Esophagus muscularis mucosa (tissue), 4 donors: ENCODE measurements at regions not wholly inside any gene's neighbourhood (a gene's known extent, or its start where the extent isn't known, plus 50 kb on each side); places are given as distances from the start of the nearest gene placed in this dataset.

Experiments
- DNase-seq: peaks from one replicate; pipeline ENCODE4 v3.0.0-alpha.2; 2017; ENCODE audit errors: extremely low spot score
- H3K27ac ChIP-seq, 4 donors: fragments of 200-600 bp; sonication (generic); replicated peaks in 1 of 4; 1 replicate in 3 of 4; 2 replicates in 1 of 4; pipeline ENCODE4 v1.5.1; 2016 to 2019; ENCODE audit warnings: mild to moderate bottlenecking in 1 of 4
- H3K27me3 ChIP-seq, 4 donors: fragments of 200-600 bp; sonication (generic); one replicate each; pipeline versions ENCODE4 v1.5.1 to v1.6.0; 2016 to 2019
- H3K36me3 ChIP-seq, 4 donors: fragments of 200-600 bp; sonication (generic); one replicate each; pipeline ENCODE4 v1.5.1; 2016 to 2019
- H3K4me1 ChIP-seq, 4 donors: fragments of 200-600 bp; sonication (generic); one replicate each; pipeline ENCODE4 v1.5.1; 2016 to 2019
- H3K4me3 ChIP-seq, 4 donors: fragments of 200-600 bp; sonication (generic); 1 replicate in 2 of 4; 2 replicates in 2 of 4; pipeline ENCODE4 v1.5.1; 2016 to 2019; ENCODE audit warnings: mild to moderate bottlenecking in 4 of 4, moderate library complexity in 1 of 4
- H3K9me3 ChIP-seq, 4 donors: fragments of 200-600 bp; sonication (generic); 1 replicate in 3 of 4; 2 replicates in 1 of 4; pipeline ENCODE4 v1.5.1; 2016 to 2019
- CTCF ChIP-seq, 3 experiments: fragments of 200-600 bp in 2 of 3; fragments of 450-650 bp in 1 of 3; sonication (generic) in 2 of 3; IDR thresholded peaks; one replicate each; pipeline ENCODE4 v1.5.1; 2017 to 2019; ENCODE audit warnings: antibody characterized with exemption in 3 of 3, mild to moderate bottlenecking in 2 of 3, moderate library complexity in 1 of 3
- EP300 ChIP-seq: sonication (generic); formaldehyde crosslinking; IDR thresholded peaks from one replicate; pipeline ENCODE4 v1.6.1; 2017; ENCODE audit warnings: antibody characterized with exemption
- POLR2A ChIP-seq: fragments of 450-650 bp; IDR thresholded peaks from one replicate; pipeline ENCODE4 v1.6.1; 2017; ENCODE audit warnings: antibody characterized with exemption, moderate library complexity, mild to moderate bottlenecking, low read depth
- POLR2AphosphoS5 ChIP-seq, 2 donors: sonication (generic); formaldehyde crosslinking; IDR thresholded peaks; one replicate each; pipeline ENCODE4 v1.6.1; 2017; ENCODE audit warnings: antibody characterized with exemption in 2 of 2
- WGBS: methylation state at CpG from one replicate; pipeline ENCODE4 v1.1.5; 2018; 5-methylcytosine and 5-hydroxymethylcytosine counted together
- intact Hi-C: fragments of 100-400 bp; cut with DNase I; formaldehyde crosslinking; loops from one replicate; pipeline ENCODE4 v1.15.1; 2023

GRCh38 chr18:40868110-40868858, 1086.8 kb upstream of the PIK3C3 start:
- DNase-seq, result no peak
- 53% methylated on average over 4 of the region's 4 CpGs for WGBS
- H3K4me3 ChIP-seq, result no peak overlapping the region
- H3K4me1 ChIP-seq, result no peaks in the 10 kb centered on the region
- no peak overlapping the region for H3K27ac ChIP-seq
- intact Hi-C loops, result no loop called here
- H3K36me3 ChIP-seq, result no peaks in the 10 kb centered on the region
- H3K9me3 ChIP-seq, result no peaks in the 10 kb centered on the region
- TF ChIP-seq EP300, result no peak
- TF ChIP-seq CTCF (IDR thresholded peaks at IDR 0.05), result no peak
- TF ChIP-seq POLR2A, result no peak
- no peak for TF ChIP-seq POLR2AphosphoS5 (IDR thresholded peaks at IDR 0.05)
- no peaks in the 10 kb centered on the region for H3K27me3 ChIP-seq

GRCh38 chr18:40867459-40867858, 1087.6 kb upstream of the PIK3C3 start:
- 84% methylated on average over 2 of the region's 2 CpGs for WGBS
- Histone ChIP-seq H3K9me3 (no peaks in the 10 kb centered on the region), H3K27me3 (no peaks in the 10 kb centered on the region), H3K36me3 (no peaks in the 10 kb centered on the region), H3K27ac (no peak overlapping the region), H3K4me3 (no peak overlapping the region), H3K4me1 (no peaks in the 10 kb centered on the region)
- TF ChIP-seq EP300 (no peak), POLR2AphosphoS5 (IDR thresholded peaks at IDR 0.05) (no peak), POLR2A (no peak), CTCF (IDR thresholded peaks at IDR 0.05) (no peak)
- DNase-seq, result no peak
- intact Hi-C loops, result no loop called here

- Histone ChIP-seq H3K36me3 (no peaks in the 10 kb centered on the region), H3K27ac (no peak overlapping the region), H3K4me1 (no peaks in the 10 kb centered on the region), H3K4me3 (no peak overlapping the region), H3K9me3 (no peaks in the 10 kb centered on the region), H3K27me3 (no peaks in the 10 kb centered on the region)
- no peak for TF ChIP-seq CTCF (IDR thresholded peaks at IDR 0.05)
- WGBS, result 93% methylated on average over 3 of the region's 3 CpGs
- intact Hi-C loops, result no loop called here
- DNase-seq, result no peak
Measured at GRCh38 chr18:40866968-40867367, 1088.1 kb upstream of the PIK3C3 start.

- no peak for TF ChIP-seq POLR2AphosphoS5 (IDR thresholded peaks at IDR 0.05)
- TF ChIP-seq POLR2A, result no peak
- TF ChIP-seq CTCF (IDR thresholded peaks at IDR 0.05), result no peak
- no peak for TF ChIP-seq EP300
- intact Hi-C loops, result no loop called here
- Histone ChIP-seq H3K4me1 (no peaks in the 10 kb centered on the region), H3K36me3 (no peaks in the 10 kb centered on the region), H3K4me3 (no peak overlapping the region), H3K27ac (no peak overlapping the region), H3K9me3 (no peaks in the 10 kb centered on the region), H3K27me3 (no peaks in the 10 kb centered on the region)
- DNase-seq, result no peak
- WGBS, result 90% methylated on average over 5 of the region's 5 CpGs
Measured at GRCh38 chr18:40866013-40866645, 1088.9 kb upstream of the PIK3C3 start.
